Mucosa of gallbladder (tissue), 1 donor: ENCODE measurements at regions not wholly inside any gene's neighbourhood (a gene's known extent, or its start where the extent isn't known, plus 50 kb on each side); places are given as distances from the start of the nearest gene placed in this dataset.
A peak's percentile ranks its signal among the peaks of the same experiment; 100 is the strongest.

Experiments used
- DNase-seq: peaks from one replicate; pipeline ENCODE4 v3.0.0-alpha.2; 2020; ENCODE audit warnings: low spot score
- donor health status: DM: no; HTN: no; CAD: no.

- DNase-seq: no peak
Measured at GRCh38 chr22:26847046-26847445, 189.7 kb downstream of the MIAT start.

- DNase-seq: no peak
Measured at GRCh38 chr22:26847816-26848215, 190.4 kb downstream of the MIAT start.

- DNase-seq: no peak
Measured at GRCh38 chr22:26848244-26848920, 191.0 kb downstream of the MIAT start.

GRCh38 chr22:26849575-26849974, 192.2 kb downstream of the MIAT start:
- DNase-seq: no peak

- peak; percentile 4 for DNase-seq
Measured at GRCh38 chr22:26851125-26851524, 193.7 kb downstream of the MIAT start.

GRCh38 chr22:26852176-26852575, 194.8 kb downstream of the MIAT start:
- peak; percentile 17 for DNase-seq

GRCh38 chr22:26853071-26853470, 195.7 kb downstream of the MIAT start:
- no peak for DNase-seq

- DNase-seq: no peak
Measured at GRCh38 chr22:26853495-26853894, 196.1 kb downstream of the MIAT start.

- no peak for DNase-seq
Measured at GRCh38 chr22:26857169-26857568, 199.8 kb downstream of the MIAT start.

GRCh38 chr22:26860301-26860700, 202.9 kb downstream of the MIAT start:
- DNase-seq: no peak

GRCh38 chr22:26865021-26865420, 207.6 kb downstream of the MIAT start:
- no peak for DNase-seq

GRCh38 chr22:26883393-26883792, 226.0 kb downstream of the MIAT start:
- DNase-seq: no peak

- no peak for DNase-seq
Measured at GRCh38 chr22:26884921-26885320, 227.5 kb downstream of the MIAT start.

- DNase-seq: no peak
Measured at GRCh38 chr22:26885441-26886261, 228.3 kb downstream of the MIAT start.

- no peak for DNase-seq
Measured at GRCh38 chr22:26887456-26887855, 230.1 kb downstream of the MIAT start.

GRCh38 chr22:26887916-26888315, 230.5 kb downstream of the MIAT start:
- no peak for DNase-seq

GRCh38 chr22:26888887-26889286, 231.5 kb downstream of the MIAT start:
- DNase-seq: no peak

GRCh38 chr22:26889802-26890201, 232.4 kb downstream of the MIAT start:
- no peak for DNase-seq

- peak; percentile 19 for DNase-seq
Measured at GRCh38 chr22:26890870-26891269, 233.5 kb downstream of the MIAT start.

- DNase-seq: no peak
Measured at GRCh38 chr22:26891429-26891828, 234.0 kb downstream of the MIAT start.

- peak; percentile 28 for DNase-seq
Measured at GRCh38 chr22:26892166-26893041, 235.0 kb downstream of the MIAT start.
